MM.1S (cell line): ENCODE measurements at regions not wholly inside any gene's neighbourhood (a gene's known extent, or its start where the extent isn't known, plus 50 kb on each side); places are given as distances from the start of the nearest gene placed in this dataset.

Source experiments
- EZH2 ChIP-seq: fragments of 300-600 bp; sonication (generic); optimal IDR thresholded peaks from 2 replicates; pipeline ENCODE3; 2017; ENCODE audit warnings: low read depth, mild to moderate bottlenecking, antibody characterized with exemption, low read length, mixed read lengths
- EZH2phosphoT487 ChIP-seq: fragments of 300-600 bp; sonication (generic); IDR thresholded peaks from 2 replicates; pipeline ENCODE4 v1.6.1; 2018; ENCODE audit warnings: antibody characterized with exemption, low read length
- TF ChIP-seq, protein P1 (sequence below): fragments of 300-600 bp; sonication (generic); IDR thresholded peaks from 2 replicates; pipeline ENCODE4 v1.5.1; 2016; ENCODE audit warnings: antibody characterized with exemption, low read length, mixed read lengths

DNA sequence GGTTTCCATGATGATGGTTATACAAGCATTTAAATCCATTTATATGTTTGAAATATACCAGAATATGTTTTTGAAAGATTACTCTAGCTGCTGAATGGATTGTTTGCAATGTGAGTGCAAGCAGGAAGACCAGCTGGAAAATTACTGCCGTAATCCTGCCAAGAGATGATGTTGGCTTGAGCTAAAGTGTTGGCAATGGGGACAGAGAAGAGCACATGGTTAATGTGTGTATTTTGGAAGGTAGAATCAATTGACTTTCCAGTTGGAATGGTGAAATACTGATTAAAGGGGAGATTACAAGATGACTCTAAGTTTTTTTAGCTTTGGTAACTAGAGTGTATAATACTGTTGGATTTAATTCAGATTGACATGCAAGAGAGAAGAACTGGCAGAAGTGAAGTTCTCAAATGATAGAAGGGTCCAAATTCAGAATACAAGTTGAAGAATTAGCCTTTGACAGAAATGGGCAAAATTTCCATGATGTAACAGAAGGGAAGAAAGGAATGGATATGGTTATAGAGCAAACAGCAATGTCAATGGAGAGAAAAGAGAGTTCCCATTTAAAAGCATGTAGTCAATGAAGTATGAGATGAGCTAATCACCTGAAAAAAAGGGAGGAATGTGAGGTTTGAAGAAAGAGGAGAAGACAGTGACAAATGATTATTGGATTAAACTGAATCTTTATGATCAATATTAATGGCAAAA is 422.0 kb downstream of the CDC14C start:
- TF ChIP-seq, protein P1, sequence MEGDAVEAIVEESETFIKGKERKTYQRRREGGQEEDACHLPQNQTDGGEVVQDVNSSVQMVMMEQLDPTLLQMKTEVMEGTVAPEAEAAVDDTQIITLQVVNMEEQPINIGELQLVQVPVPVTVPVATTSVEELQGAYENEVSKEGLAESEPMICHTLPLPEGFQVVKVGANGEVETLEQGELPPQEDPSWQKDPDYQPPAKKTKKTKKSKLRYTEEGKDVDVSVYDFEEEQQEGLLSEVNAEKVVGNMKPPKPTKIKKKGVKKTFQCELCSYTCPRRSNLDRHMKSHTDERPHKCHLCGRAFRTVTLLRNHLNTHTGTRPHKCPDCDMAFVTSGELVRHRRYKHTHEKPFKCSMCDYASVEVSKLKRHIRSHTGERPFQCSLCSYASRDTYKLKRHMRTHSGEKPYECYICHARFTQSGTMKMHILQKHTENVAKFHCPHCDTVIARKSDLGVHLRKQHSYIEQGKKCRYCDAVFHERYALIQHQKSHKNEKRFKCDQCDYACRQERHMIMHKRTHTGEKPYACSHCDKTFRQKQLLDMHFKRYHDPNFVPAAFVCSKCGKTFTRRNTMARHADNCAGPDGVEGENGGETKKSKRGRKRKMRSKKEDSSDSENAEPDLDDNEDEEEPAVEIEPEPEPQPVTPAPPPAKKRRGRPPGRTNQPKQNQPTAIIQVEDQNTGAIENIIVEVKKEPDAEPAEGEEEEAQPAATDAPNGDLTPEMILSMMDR = no peak
- no peak for TF ChIP-seq EZH2
- TF ChIP-seq EZH2phosphoT487 = no peak
